ENCODE measurements at regions not wholly inside any gene's neighbourhood (a gene's known extent, or its start where the extent isn't known, plus 50 kb on each side); places are given as distances from the start of the nearest gene placed in this dataset.

DNA sequence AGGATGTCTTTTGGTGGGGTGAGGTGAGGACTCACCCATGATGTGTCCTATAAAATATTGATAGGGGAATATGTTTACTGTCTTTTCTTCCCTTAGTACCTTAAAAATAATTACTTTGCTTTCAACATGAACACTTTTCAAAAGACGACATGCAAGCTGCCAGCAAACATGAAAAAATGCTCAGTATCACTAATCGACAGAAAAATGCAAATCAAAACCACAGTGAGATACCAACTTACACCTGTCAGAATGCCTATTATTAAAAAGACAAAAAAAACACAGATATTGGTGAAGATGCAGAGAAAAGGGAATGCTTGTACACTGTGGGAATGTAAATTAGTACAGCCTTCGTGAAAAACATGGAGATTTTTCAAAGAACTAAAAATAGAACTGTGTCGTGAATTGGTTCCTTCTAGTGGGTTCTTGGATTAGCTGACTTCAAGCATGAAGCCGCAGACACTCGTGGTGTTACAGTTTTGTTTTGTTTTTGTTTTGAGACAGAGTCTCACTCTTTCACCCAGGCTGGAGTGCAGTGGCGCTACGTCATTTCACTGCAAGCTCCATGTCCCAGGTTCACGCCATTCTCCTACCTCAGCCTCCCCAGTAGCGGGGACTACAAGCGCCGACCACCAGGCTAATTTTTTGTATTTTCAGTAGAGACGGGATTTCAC is 160.9 kb downstream of the FGF9 start:
- Histone ChIP-seq H3K9me3 (ENCODE audit: control insufficient read depth, low read length) (no peaks in the 10 kb centered on the region), H3K36me3 (ENCODE audit: control insufficient read depth, insufficient read depth, low read length) (no peaks in the 10 kb centered on the region), H3K27ac (ENCODE audit: low read depth, low read length) (no peak overlapping the region), H3K4me1 (ENCODE audit: control insufficient read depth, insufficient read depth, low read length) (peaks cover 3% of the 10 kb centered on the region), H3K27me3 (ENCODE audit: control insufficient read depth, insufficient read depth, low read length, poor library complexity, severe bottlenecking) (no peaks in the 10 kb centered on the region), H3K4me3 (ENCODE audit: low read length) (no peak overlapping the region), H3K9ac (ENCODE audit: extremely low read depth, low read length, poor library complexity, severe bottlenecking) (no peak overlapping the region)
- Mint-ChIP-seq H3K36me3 (ENCODE audit: low read depth) (no peaks in the 10 kb centered on the region), H3K27me3 (ENCODE audit: insufficient read depth) (no peaks in the 10 kb centered on the region), H3K27ac (no peak overlapping the region), H3K4me1 (peaks cover 8% of the 10 kb centered on the region), H3K4me3 (no peak overlapping the region), H3K9me3 (peaks cover 12% of the 10 kb centered on the region)
- no peak for TF ChIP-seq CTCF (conservative IDR thresholded peaks at IDR 0.05)
- 91 to 95% methylated on average over 12 to 13 of the region's 13 CpGs for whole genome bisulfite sequencing, 2 experiments (ENCODE audit: insufficient coverage in 1 of 2, insufficient read length in 1 of 2)
- DNase-seq, result no peak

- no peaks in the 10 kb centered on the region for H3K9me3 ChIP-seq (ENCODE audit: control insufficient read depth, low read length)
- H3K9ac ChIP-seq (ENCODE audit: extremely low read depth, low read length, poor library complexity, severe bottlenecking), result no peak overlapping the region
- H3K4me3 ChIP-seq (ENCODE audit: low read length), result no peak overlapping the region
- no peak for TF ChIP-seq CTCF (conservative IDR thresholded peaks at IDR 0.05)
- peaks cover 12% of the 10 kb centered on the region for H3K9me3 Mint-ChIP-seq
- DNase-seq, result no peak
- H3K27me3 ChIP-seq (ENCODE audit: control insufficient read depth, insufficient read depth, low read length, poor library complexity, severe bottlenecking), result no peaks in the 10 kb centered on the region
- no peak overlapping the region for H3K4me3 Mint-ChIP-seq
- H3K4me1 Mint-ChIP-seq, result peaks cover 5% of the 10 kb centered on the region
- H3K27ac ChIP-seq (ENCODE audit: low read depth, low read length), result no peak overlapping the region
- H3K36me3 ChIP-seq (ENCODE audit: control insufficient read depth, insufficient read depth, low read length), result no peaks in the 10 kb centered on the region
- H3K36me3 Mint-ChIP-seq (ENCODE audit: low read depth), result no peaks in the 10 kb centered on the region
- H3K27ac Mint-ChIP-seq, result no peak overlapping the region
- peaks cover 3% of the 10 kb centered on the region for H3K4me1 ChIP-seq (ENCODE audit: control insufficient read depth, insufficient read depth, low read length)
- no peaks in the 10 kb centered on the region for H3K27me3 Mint-ChIP-seq (ENCODE audit: insufficient read depth)
- WGBS, 2 experiments (ENCODE audit: insufficient coverage in 1 of 2, insufficient read length in 1 of 2), result 93 to 94% methylated on average over 9 of the region's 9 CpGs
Observed at GRCh38 chr13:21833921-21834320, 163.0 kb downstream of the FGF9 start.

DNA sequence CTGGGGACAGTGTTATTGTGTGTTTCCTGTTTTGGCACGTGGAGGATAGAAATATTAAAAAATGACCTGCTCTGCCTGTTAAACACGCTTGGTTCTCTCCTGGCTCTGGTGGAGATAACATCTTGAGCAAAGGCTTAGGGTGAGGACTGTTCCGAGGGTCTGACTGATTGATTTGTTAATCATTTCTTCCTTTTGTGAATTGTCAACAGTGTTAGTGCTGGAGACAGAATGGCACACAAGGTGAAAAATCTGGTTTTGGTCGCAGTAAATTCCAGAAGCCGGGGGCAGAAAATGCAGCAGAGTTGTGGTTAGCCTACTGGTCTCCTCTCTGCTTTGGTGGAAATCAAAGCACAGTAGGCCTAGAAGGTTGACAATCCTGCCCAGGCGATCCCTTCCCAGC is 163.6 kb downstream of the FGF9 start:
- no peaks in the 10 kb centered on the region for H3K9me3 ChIP-seq (ENCODE audit: control insufficient read depth, low read length)
- TF ChIP-seq CTCF (conservative IDR thresholded peaks at IDR 0.05), result no peak
- Mint-ChIP-seq H3K36me3 (ENCODE audit: low read depth) (no peaks in the 10 kb centered on the region), H3K27ac (no peak overlapping the region), H3K9me3 (peaks cover 12% of the 10 kb centered on the region), H3K27me3 (ENCODE audit: insufficient read depth) (no peaks in the 10 kb centered on the region), H3K4me1 (peaks cover 5% of the 10 kb centered on the region), H3K4me3 (no peak overlapping the region)
- H3K9ac ChIP-seq (ENCODE audit: extremely low read depth, low read length, poor library complexity, severe bottlenecking), result no peak overlapping the region
- H3K27ac ChIP-seq (ENCODE audit: low read depth, low read length), result no peak overlapping the region
- H3K4me1 ChIP-seq (ENCODE audit: control insufficient read depth, insufficient read depth, low read length), result peaks cover 3% of the 10 kb centered on the region
- 89 to 94% methylated on average over 4 to 6 of the region's 6 CpGs for WGBS, 2 experiments (ENCODE audit: insufficient coverage in 1 of 2, insufficient read length in 1 of 2)
- no peaks in the 10 kb centered on the region for H3K36me3 ChIP-seq (ENCODE audit: control insufficient read depth, insufficient read depth, low read length)
- H3K4me3 ChIP-seq (ENCODE audit: low read length), result no peak overlapping the region
- no peaks in the 10 kb centered on the region for H3K27me3 ChIP-seq (ENCODE audit: control insufficient read depth, insufficient read depth, low read length, poor library complexity, severe bottlenecking)
- DNase-seq, result no peak
